ENCODE measurements at regions not wholly inside any gene's neighbourhood (a gene's known extent, or its start where the extent isn't known, plus 50 kb on each side); places are given as distances from the start of the nearest gene placed in this dataset.

- H3K36me3 ChIP-seq (replicated peaks in 1 of 2; ENCODE audit: control extremely low read depth in 1 of 2, control insufficient read depth in 1 of 2, extremely low read depth in 1 of 2, insufficient read depth in 2 of 2, low read length in 1 of 2), result no peaks in the 10 kb centered on the region
- intact Hi-C loops (cut with micrococcal nuclease), result no loop called here
- peaks cover 0 to 15% (median 0%) of the 10 kb centered on the region in 3 donors for H3K9me3 ChIP-seq (ENCODE audit: control extremely low read depth in 1 of 3, control insufficient read depth in 2 of 3, insufficient read depth in 1 of 3, low read length in 2 of 3)
- H3K79me2 ChIP-seq (ENCODE audit: control insufficient read depth, insufficient read depth, low read length), result no peaks in the 10 kb centered on the region
- no peak for DNase-seq
- TF ChIP-seq EZH2 (IDR thresholded peaks at IDR 0.05; ENCODE audit: borderline replicate concordance, insufficient read depth, low read depth, low read length, poor library complexity, severe bottlenecking) (no peak), CTCF (IDR thresholded peaks at IDR 0.05) (no peak)
- H3K4me1 ChIP-seq (ENCODE audit: control insufficient read depth in 2 of 2, insufficient read depth in 2 of 2, low read length in 2 of 2), result no peaks in the 10 kb centered on the region
- POLR2A ChIA-PET, result no interaction called here
- H2AFZ ChIP-seq (ENCODE audit: insufficient read depth, low read depth, low read length, poor library complexity, severe bottlenecking), result no peak overlapping the region
- no peaks in the 10 kb centered on the region for H3K27me3 ChIP-seq (replicated peaks in 1 of 4; ENCODE audit: control extremely low read depth in 1 of 4, control insufficient read depth in 3 of 4, insufficient read depth in 4 of 4, low read length in 3 of 4)
- no peak for ATAC-seq (ENCODE audit: low read depth)
- H3K4me2 ChIP-seq (replicated peaks; ENCODE audit: low read depth, low read length, poor library complexity, severe bottlenecking), result no peak overlapping the region
- H3K9me3 Mint-ChIP-seq (ENCODE audit: insufficient read depth), result no peaks in the 10 kb centered on the region
- H3K27me3 Mint-ChIP-seq, result no peaks in the 10 kb centered on the region
- CTCF ChIA-PET, result no interaction called here
- H3K27ac Mint-ChIP-seq, result no peak overlapping the region
- no peak overlapping the region for H3K4me3 Mint-ChIP-seq
- no peaks in the 10 kb centered on the region for H4K20me1 ChIP-seq (ENCODE audit: control insufficient read depth, insufficient read depth, low read length, poor library complexity, severe bottlenecking)
- no peak overlapping the region for H3K27ac ChIP-seq (ENCODE audit: low read length in 2 of 2)
- 48% methylated on average over 4 of the region's 6 CpGs for WGBS (ENCODE audit: insufficient coverage)
- H3K4me3 ChIP-seq (ENCODE audit: control extremely low read depth in 1 of 5, extremely low read depth in 1 of 5, insufficient read depth in 1 of 5, low read depth in 2 of 5, low read length in 4 of 5), result no peak overlapping the region
- H3K4me1 Mint-ChIP-seq, result no peaks in the 10 kb centered on the region
- no peak overlapping the region for H3K9ac ChIP-seq (ENCODE audit: low read length)
Observed at GRCh38 chrX:830532-830931, 199.9 kb downstream of the SHOX start.

- no peaks in the 10 kb centered on the region for H3K79me2 ChIP-seq (ENCODE audit: control insufficient read depth, insufficient read depth, low read length)
- ChIA-PET POLR2A (no interaction called here), CTCF (no interaction called here)
- H3K27ac Mint-ChIP-seq, result no peak overlapping the region
- no peak overlapping the region for H3K4me3 ChIP-seq (ENCODE audit: control extremely low read depth in 1 of 5, extremely low read depth in 1 of 5, insufficient read depth in 1 of 5, low read depth in 2 of 5, low read length in 4 of 5)
- H3K27me3 Mint-ChIP-seq, result no peaks in the 10 kb centered on the region
- no peaks in the 10 kb centered on the region for H3K36me3 ChIP-seq (replicated peaks in 1 of 2; ENCODE audit: control extremely low read depth in 1 of 2, control insufficient read depth in 1 of 2, extremely low read depth in 1 of 2, insufficient read depth in 2 of 2, low read length in 1 of 2)
- H3K27ac ChIP-seq (ENCODE audit: low read length in 2 of 2), result no peak overlapping the region
- ATAC-seq (ENCODE audit: low read depth) (no peak), DNase-seq (no peak)
- H3K4me2 ChIP-seq (replicated peaks; ENCODE audit: low read depth, low read length, poor library complexity, severe bottlenecking), result no peak overlapping the region
- no peaks in the 10 kb centered on the region for H3K27me3 ChIP-seq (replicated peaks in 1 of 4; ENCODE audit: control extremely low read depth in 1 of 4, control insufficient read depth in 3 of 4, insufficient read depth in 4 of 4, low read length in 3 of 4)
- H2AFZ ChIP-seq (ENCODE audit: insufficient read depth, low read depth, low read length, poor library complexity, severe bottlenecking), result no peak overlapping the region
- no peak for TF ChIP-seq CTCF (IDR thresholded peaks at IDR 0.05)
- no peak for TF ChIP-seq EZH2 (IDR thresholded peaks at IDR 0.05; ENCODE audit: borderline replicate concordance, insufficient read depth, low read depth, low read length, poor library complexity, severe bottlenecking)
- 93% methylated on average over 2 of the region's 3 CpGs for WGBS (ENCODE audit: insufficient coverage)
- no peaks in the 10 kb centered on the region for H4K20me1 ChIP-seq (ENCODE audit: control insufficient read depth, insufficient read depth, low read length, poor library complexity, severe bottlenecking)
- H3K4me1 Mint-ChIP-seq, result no peaks in the 10 kb centered on the region
- H3K4me1 ChIP-seq (ENCODE audit: control insufficient read depth in 2 of 2, insufficient read depth in 2 of 2, low read length in 2 of 2), result no peaks in the 10 kb centered on the region
- H3K4me3 Mint-ChIP-seq, result no peak overlapping the region
- intact Hi-C loops (cut with micrococcal nuclease), result no loop called here
- no peak overlapping the region for H3K9ac ChIP-seq (ENCODE audit: low read length)
- H3K9me3 ChIP-seq (ENCODE audit: control extremely low read depth in 1 of 3, control insufficient read depth in 2 of 3, insufficient read depth in 1 of 3, low read length in 2 of 3), result peaks cover 0 to 11% (median 0%) of the 10 kb centered on the region in 3 donors
- no peaks in the 10 kb centered on the region for H3K9me3 Mint-ChIP-seq (ENCODE audit: insufficient read depth)
Observed at GRCh38 chrX:829145-829544, 198.6 kb downstream of the SHOX start.
